Pancreas (tissue), 10 donors: ENCODE measurements at regions not wholly inside any gene's neighbourhood (a gene's known extent, or its start where the extent isn't known, plus 50 kb on each side); places are given as distances from the start of the nearest gene placed in this dataset.
"Not testable (repeated sequence)": the region's sequence is repeated elsewhere in the genome, so short reads cannot be mapped to it uniquely, and the experiment has no call there.

Experiments
- ATAC-seq, 4 donors: fragments of 200-7000 bp; cut with Tn5 transposase; one replicate each; pipeline versions ENCODE4 v1.8.0 to v1.9.1; 2020; ENCODE audit warnings: mild to moderate bottlenecking in 4 of 4, moderate library complexity in 4 of 4
- DNase-seq, 6 donors: peaks; one replicate each; pipeline ENCODE4 v3.0.0-alpha.2; 2020
- FAIRE-seq: peaks from 2 replicates; lab custom pipeline; 2012; peaks lifted over from hg19 to GRCh38; lab: Jason Lieb, UNC
- H3K27ac ChIP-seq, 4 donors: fragments of 200-600 bp; sonication (generic); 1 replicate in 3 of 4; 2 replicates in 1 of 4; pipeline versions ENCODE4 v1.5.0 to v1.8.0; 2020
- H3K27me3 ChIP-seq, 4 donors: fragments of 200-600 bp; one replicate each; pipeline ENCODE4 v1.8.0; 2021
- H3K36me3 ChIP-seq, 3 donors: fragments of 200-600 bp; sonication (generic) in 1 of 3; one replicate each; pipeline versions ENCODE4 v1.5.0 to v1.8.0; 2020 to 2021
- H3K4me1 ChIP-seq, 3 donors: fragments of 200-600 bp; one replicate each; pipeline ENCODE4 v1.8.0; 2021
- H3K4me3 ChIP-seq, 4 donors: fragments of 200-600 bp; sonication (generic) in 2 of 4; one replicate each; pipeline versions ENCODE4 v1.5.0 to v1.8.0; 2020 to 2021
- H3K9me3 ChIP-seq, 4 donors: fragments of 200-600 bp; one replicate each; pipeline ENCODE4 v1.8.0; 2021
- CTCF ChIP-seq, 4 donors: fragments of 200-600 bp; sonication (generic) in 3 of 4; IDR thresholded peaks; one replicate each; pipeline versions ENCODE4 v1.5.0 to v1.8.0; 2021; ENCODE audit warnings: antibody characterized with exemption in 4 of 4
- WGBS, 2 donors: extraction: QIAGEN DNeasy Blood & Tissue Kit; methylation state at CpG; one replicate each; pipeline ENCODE4 v1.1.7; 2013; 5-methylcytosine and 5-hydroxymethylcytosine counted together
- intact Hi-C, 3 donors: fragments of 100-400 bp; cut with DNase I; formaldehyde crosslinking; loops; one replicate each; pipeline versions ENCODE4 v1.11.1 to v1.14.2; 2022
- donor health status: healthy with polysubstance abuse.
- donor health status: DM: no; HTN: no; CAD: no; lungs with moderate emphysema.
- donor health status: DM: no; HTN: no; CAD: no.
- donor health status: control.
- donor health status: control.
- donor health status: Bipolar disorder and iron deficiency.
- donor health status: DM: yes; HTN: yes; CAD: no.
- donor health status: DM: no; HTN: no; CAD: no.
- donor health status: DM: no; HTN: no; CAD: no.
- donor health status: DM: yes; HTN: yes; CAD: no.

GRCh38 chr3:33956206-33956605 is 157.8 kb downstream of the PDCD6IP start:
- no peaks in the 10 kb centered on the region for H3K9me3 ChIP-seq
- no peaks in the 10 kb centered on the region for H3K36me3 ChIP-seq
- H3K4me3 ChIP-seq = no peak overlapping the region
- no peak overlapping the region for H3K27ac ChIP-seq
- intact Hi-C loops = no loop called here
- TF ChIP-seq CTCF (IDR thresholded peaks at IDR 0.05) = no peak
- no peak for DNase-seq
- WGBS, 2 donors = 77 to 84% methylated on average over 2 of the region's 2 CpGs
- no peaks in the 10 kb centered on the region for H3K4me1 ChIP-seq
- H3K27me3 ChIP-seq = no peaks in the 10 kb centered on the region
- FAIRE-seq = no peak
- no peak for ATAC-seq

GRCh38 chr3:33956776-33957175 is 158.3 kb downstream of the PDCD6IP start:
- intact Hi-C loops = no loop called here
- FAIRE-seq (no peak), DNase-seq (no peak), ATAC-seq (no peak)
- Histone ChIP-seq H3K27ac (no peak overlapping the region), H3K9me3 (no peaks in the 10 kb centered on the region), H3K27me3 (no peaks in the 10 kb centered on the region), H3K4me1 (no peaks in the 10 kb centered on the region), H3K4me3 (no peak overlapping the region), H3K36me3 (no peaks in the 10 kb centered on the region)
- TF ChIP-seq CTCF (IDR thresholded peaks at IDR 0.05) = no peak
- WGBS, 2 donors = 83 to 84% methylated on average over 4 of the region's 4 CpGs

- ATAC-seq = no peak
- intact Hi-C loops = no loop called here
- H3K27me3 ChIP-seq = no peaks in the 10 kb centered on the region
- DNase-seq = no peak
- no peak for TF ChIP-seq CTCF (IDR thresholded peaks at IDR 0.05)
- no peaks in the 10 kb centered on the region for H3K36me3 ChIP-seq
- WGBS, 2 donors = 75 to 87% methylated on average over 5 of the region's 5 CpGs
- H3K4me3 ChIP-seq = no peak overlapping the region
- H3K9me3 ChIP-seq = no peaks in the 10 kb centered on the region
- H3K4me1 ChIP-seq = no peaks in the 10 kb centered on the region
- no peak overlapping the region for H3K27ac ChIP-seq
- FAIRE-seq = no peak
These were observed 158.7 kb downstream of the PDCD6IP start for GRCh38 chr3:33957176-33957575.

- H3K9me3 ChIP-seq = no peaks in the 10 kb centered on the region
- no peaks in the 10 kb centered on the region for H3K4me1 ChIP-seq
- no peak for TF ChIP-seq CTCF (IDR thresholded peaks at IDR 0.05)
- no peak for DNase-seq
- no peak overlapping the region for H3K4me3 ChIP-seq
- intact Hi-C loops = no loop called here
- no peak for FAIRE-seq
- ATAC-seq = no peak
- H3K27me3 ChIP-seq = no peaks in the 10 kb centered on the region
- 22 to 31% methylated on average over 1 of the region's 1 CpG for WGBS, 2 donors
- H3K27ac ChIP-seq = no peak overlapping the region
- H3K36me3 ChIP-seq = no peaks in the 10 kb centered on the region
These were observed 160.2 kb downstream of the PDCD6IP start for GRCh38 chr3:33958661-33959060.

- Histone ChIP-seq H3K9me3 (no peaks in the 10 kb centered on the region), H3K27ac (no peak overlapping the region), H3K4me3 (no peak overlapping the region), H3K27me3 (no peaks in the 10 kb centered on the region), H3K36me3 (no peaks in the 10 kb centered on the region), H3K4me1 (no peaks in the 10 kb centered on the region)
- ATAC-seq (no peak), FAIRE-seq (no peak), DNase-seq (no peak)
- WGBS, 2 donors = 45 to 60% methylated on average over 3 of the region's 3 CpGs
- no peak for TF ChIP-seq CTCF (IDR thresholded peaks at IDR 0.05)
- intact Hi-C loops = no loop called here
These were observed 164.0 kb downstream of the PDCD6IP start for GRCh38 chr3:33962396-33962795.

GRCh38 chr3:33970180-33970579 is 171.8 kb downstream of the PDCD6IP start:
- ATAC-seq, FAIRE-seq, H3K27me3 ChIP-seq, DNase-seq, H3K9me3 ChIP-seq, H3K36me3 ChIP-seq, intact Hi-C loops, H3K27ac ChIP-seq, H3K4me3 ChIP-seq, H3K4me1 ChIP-seq: not testable (repeated sequence)
- 62 to 75% methylated on average over 7 of the region's 7 CpGs for WGBS, 2 donors
